ENCODE measurements at regions not wholly inside any gene's neighbourhood (a gene's known extent, or its start where the extent isn't known, plus 50 kb on each side); places are given as distances from the start of the nearest gene placed in this dataset.

GRCh38 chr4:153948041-153948440 is 159.2 kb upstream of the SFRP2 start:
- TF ChIP-seq CTCF (IDR thresholded peaks at IDR 0.05; ENCODE audit: insufficient read depth, low read depth, low read length) (no peak), EZH2 (IDR thresholded peaks at IDR 0.05; ENCODE audit: insufficient read depth, low read length) (no peak)
